HEK293T (cell line): ENCODE measurements at regions not wholly inside any gene's neighbourhood (a gene's known extent, or its start where the extent isn't known, plus 50 kb on each side); places are given as distances from the start of the nearest gene placed in this dataset.

Experiments used
- CTCF ChIA-PET: fragments of 350-600 bp; formaldehyde crosslinking; extraction: SDS; loops from one replicate; lab custom pipeline; 2021; ENCODE audit warnings: antibody characterized with exemption, inconsistent platforms; lab: Yijun Ruan, JAX
- POLR2A ChIA-PET: fragments of 350-600 bp; formaldehyde crosslinking; extraction: SDS; loops from one replicate; lab custom pipeline; 2020; ENCODE audit warnings: antibody characterized with exemption, inconsistent platforms; lab: Yijun Ruan, JAX
- DNase-seq: peaks from one replicate; pipeline ENCODE4 v3.0.0; 2012; ENCODE audit warnings: mixed read lengths; ENCODE audit errors: extremely low spot score
- ARNT ChIP-seq: fragments of 450-650 bp; IDR thresholded peaks from 2 replicates; pipeline ENCODE4 v1.6.1; 2017; ENCODE audit warnings: mild to moderate bottlenecking
- BHLHE40 ChIP-seq: fragments of 450-650 bp; IDR thresholded peaks from 2 replicates; pipeline ENCODE4 v1.6.1; 2016; ENCODE audit warnings: mild to moderate bottlenecking, moderate library complexity, borderline replicate concordance
- CTBP1 ChIP-seq: fragments of 450-650 bp; IDR thresholded peaks from 2 replicates; pipeline ENCODE4 v1.6.1; 2016; ENCODE audit warnings: borderline replicate concordance
- ELF4 ChIP-seq: fragments of 450-650 bp; IDR thresholded peaks from 2 replicates; pipeline ENCODE4 v1.6.1; 2017; ENCODE audit warnings: antibody characterized with exemption
- FOXA1 ChIP-seq: fragments of 450-650 bp; IDR thresholded peaks from 2 replicates; pipeline ENCODE4 v1.6.1; 2016; ENCODE audit warnings: mild to moderate bottlenecking
- FOXK2 ChIP-seq: fragments of 450-650 bp; IDR thresholded peaks from 2 replicates; pipeline ENCODE4 v1.6.1; 2016; ENCODE audit warnings: mild to moderate bottlenecking
- FOXM1 ChIP-seq: fragments of 450-650 bp; IDR thresholded peaks from 2 replicates; pipeline ENCODE4 v1.6.1; 2017; ENCODE audit warnings: mild to moderate bottlenecking, borderline replicate concordance
- HDGF ChIP-seq: fragments of 450-650 bp; IDR thresholded peaks from 2 replicates; pipeline ENCODE4 v1.6.1; 2017; ENCODE audit warnings: antibody characterized with exemption, borderline replicate concordance
- L3MBTL2 ChIP-seq: fragments of 450-650 bp; conservative IDR thresholded peaks from 2 replicates; pipeline ENCODE4 v1.6.1; 2016; ENCODE audit warnings: mild to moderate bottlenecking
- LEF1 ChIP-seq: fragments of 450-650 bp; IDR thresholded peaks from 2 replicates; pipeline ENCODE4 v1.6.1; 2017; ENCODE audit warnings: mild to moderate bottlenecking, borderline replicate concordance
- NFRKB ChIP-seq: fragments of 450-650 bp; IDR thresholded peaks from 2 replicates; pipeline ENCODE4 v1.6.1; 2016; ENCODE audit warnings: mild to moderate bottlenecking, moderate library complexity
- SP1 ChIP-seq: fragments of 450-650 bp; IDR thresholded peaks from 2 replicates; pipeline ENCODE4 v1.6.1; 2017
- SUZ12 ChIP-seq: fragments of 450-650 bp; IDR thresholded peaks from 2 replicates; pipeline ENCODE4 v1.6.1; 2016; ENCODE audit warnings: mild to moderate bottlenecking
- TARDBP ChIP-seq: fragments of 450-650 bp; IDR thresholded peaks from 2 replicates; pipeline ENCODE4 v1.6.1; 2016
- ZNF384 ChIP-seq: fragments of 450-650 bp; IDR thresholded peaks from 2 replicates; pipeline ENCODE4 v1.6.1; 2016
- TF ChIP-seq, protein P1 (sequence below): fragments of 450-650 bp; IDR thresholded peaks from 2 replicates; pipeline ENCODE4 v1.6.1; 2016

- DNase-seq: no peak
- POLR2A ChIA-PET: no interaction called here
- CTCF ChIA-PET: interaction anchor here (0.7 kb wide), 1 partner anchor 1372 kb away, joined by 4 read pairs; no protein-coding TSS in a partner anchor
- TF ChIP-seq BHLHE40 (no peak), ARNT (no peak), FOXM1 (no peak), L3MBTL2 (no peak), ELF4 (no peak), FOXA1 (no peak), SP1 (no peak), TARDBP (no peak), CTBP1 (no peak), NFRKB (no peak), SUZ12 (no peak), LEF1 (no peak), FOXK2 (no peak), HDGF (no peak)
Measured at GRCh38 chr3:7999384-7999783, 502.2 kb upstream of the LMCD1 start.

DNA sequence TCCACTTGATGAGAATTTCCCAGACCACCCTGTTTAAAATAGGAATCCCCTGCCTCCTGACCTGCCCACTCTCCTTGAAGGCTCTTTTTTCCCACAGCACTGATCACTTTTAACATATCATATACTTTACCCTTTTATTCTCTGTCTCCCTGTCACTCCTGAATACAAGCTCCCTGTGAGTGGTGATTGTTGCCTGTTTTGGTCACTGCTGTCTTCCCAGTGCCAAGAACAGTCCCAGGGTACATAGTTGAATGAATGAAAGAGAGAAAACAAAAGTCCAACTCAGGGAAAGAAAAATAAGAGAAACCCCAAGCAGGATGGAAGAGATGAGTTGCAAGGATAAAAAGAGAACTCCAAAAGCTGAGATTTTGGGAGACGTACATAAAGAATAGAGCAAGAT lies 500.3 kb upstream of the LMCD1 start:
- TF ChIP-seq ARNT (no peak), SUZ12 (no peak), BHLHE40 (no peak), HDGF (no peak), ZNF384 (no peak), FOXA1 (no peak), TARDBP (no peak), L3MBTL2 (no peak), FOXM1 (no peak), FOXK2 (no peak), LEF1 (no peak), NFRKB (no peak), CTBP1 (no peak), ELF4 (no peak), SP1 (no peak)
- TF ChIP-seq, protein P1, sequence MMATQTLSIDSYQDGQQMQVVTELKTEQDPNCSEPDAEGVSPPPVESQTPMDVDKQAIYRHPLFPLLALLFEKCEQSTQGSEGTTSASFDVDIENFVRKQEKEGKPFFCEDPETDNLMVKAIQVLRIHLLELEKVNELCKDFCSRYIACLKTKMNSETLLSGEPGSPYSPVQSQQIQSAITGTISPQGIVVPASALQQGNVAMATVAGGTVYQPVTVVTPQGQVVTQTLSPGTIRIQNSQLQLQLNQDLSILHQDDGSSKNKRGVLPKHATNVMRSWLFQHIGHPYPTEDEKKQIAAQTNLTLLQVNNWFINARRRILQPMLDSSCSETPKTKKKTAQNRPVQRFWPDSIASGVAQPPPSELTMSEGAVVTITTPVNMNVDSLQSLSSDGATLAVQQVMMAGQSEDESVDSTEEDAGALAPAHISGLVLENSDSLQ: no peak
- POLR2A ChIA-PET: no interaction called here
- no peak for DNase-seq
- CTCF ChIA-PET: no interaction called here

DNA sequence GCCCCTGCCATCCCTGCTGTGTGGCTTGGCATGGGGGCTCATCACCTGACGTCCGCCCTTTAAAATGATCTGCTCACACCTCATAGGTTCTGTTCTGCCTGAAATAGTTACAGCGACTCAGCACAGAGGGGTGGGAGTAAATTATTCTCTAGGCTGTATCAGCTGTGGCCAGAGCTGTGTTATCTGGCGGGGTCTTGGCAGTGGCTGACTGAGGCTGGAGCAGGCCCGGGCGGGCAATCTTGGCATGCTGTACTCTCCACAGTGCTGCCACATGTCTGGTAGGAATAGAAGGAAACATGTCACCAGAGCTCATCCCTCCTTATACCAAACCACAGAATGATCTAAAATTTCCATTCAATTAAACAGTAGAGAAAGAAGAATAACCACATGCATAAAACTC lies 499.9 kb upstream of the LMCD1 start:
- POLR2A ChIA-PET: no interaction called here
- TF ChIP-seq ZNF384 (no peak), FOXA1 (no peak), HDGF (no peak)

GRCh38 chr3:8011902-8012301 lies 489.7 kb upstream of the LMCD1 start:
- no peak for TF ChIP-seq BHLHE40
- no peak for TF ChIP-seq SP1
- DNase-seq: no peak
- ChIA-PET POLR2A (no interaction called here), CTCF (no interaction called here)

More for the DNA sequence above, 499.9 kb upstream of the LMCD1 start:
- CTCF ChIA-PET: no interaction called here
- DNase-seq: no peak

DNA sequence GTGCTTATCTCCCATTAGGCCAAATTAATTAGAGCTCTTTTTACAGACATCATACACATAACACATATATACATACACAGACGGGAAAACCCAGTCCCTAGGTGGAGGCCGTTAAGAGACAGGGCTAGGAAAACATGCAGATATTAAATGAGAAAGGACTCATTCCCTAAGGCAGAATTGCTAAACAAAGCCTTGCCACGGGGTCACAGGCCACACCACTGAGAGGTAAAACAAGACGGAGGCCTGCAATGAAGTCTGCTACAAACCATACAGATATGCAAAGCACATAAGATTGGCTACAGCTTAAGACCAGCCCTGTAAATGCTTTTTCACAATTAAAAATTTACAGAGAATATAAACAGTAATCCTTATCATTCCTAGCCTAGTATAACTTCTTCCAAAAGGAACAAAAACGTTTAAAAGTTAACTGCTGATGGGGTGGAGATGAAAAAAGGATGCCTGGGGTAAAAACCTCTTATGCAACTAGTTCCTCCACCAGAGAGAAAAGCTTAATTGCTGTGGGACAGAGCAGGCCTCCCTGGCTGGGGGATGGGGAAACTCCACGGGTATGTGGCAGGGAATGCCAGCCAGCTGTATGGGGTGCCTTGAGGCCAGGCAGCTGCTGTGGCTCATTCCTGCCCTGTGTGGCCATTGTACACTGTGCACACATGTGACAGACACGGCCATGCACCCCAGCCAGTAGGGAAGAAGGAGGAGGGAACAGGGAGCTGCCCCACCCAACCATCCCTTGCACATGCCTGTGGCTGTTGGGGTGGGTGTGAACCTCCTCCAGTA lies 481.4 kb upstream of the LMCD1 start:
- ChIA-PET CTCF (no interaction called here), POLR2A (no interaction called here)
- DNase-seq: no peak
- TF ChIP-seq, protein P1: no peak
- TF ChIP-seq ARNT: no peak
- TF ChIP-seq HDGF: no peak
- TF ChIP-seq LEF1: no peak
- TF ChIP-seq SP1: no peak
- no peak for TF ChIP-seq TARDBP
- no peak for TF ChIP-seq SUZ12
- TF ChIP-seq L3MBTL2: no peak
- no peak for TF ChIP-seq BHLHE40
- TF ChIP-seq ZNF384: no peak
- TF ChIP-seq FOXM1: no peak
- TF ChIP-seq ELF4: no peak
- no peak for TF ChIP-seq CTBP1
- no peak for TF ChIP-seq FOXK2
- no peak for TF ChIP-seq FOXA1
- no peak for TF ChIP-seq NFRKB

DNA sequence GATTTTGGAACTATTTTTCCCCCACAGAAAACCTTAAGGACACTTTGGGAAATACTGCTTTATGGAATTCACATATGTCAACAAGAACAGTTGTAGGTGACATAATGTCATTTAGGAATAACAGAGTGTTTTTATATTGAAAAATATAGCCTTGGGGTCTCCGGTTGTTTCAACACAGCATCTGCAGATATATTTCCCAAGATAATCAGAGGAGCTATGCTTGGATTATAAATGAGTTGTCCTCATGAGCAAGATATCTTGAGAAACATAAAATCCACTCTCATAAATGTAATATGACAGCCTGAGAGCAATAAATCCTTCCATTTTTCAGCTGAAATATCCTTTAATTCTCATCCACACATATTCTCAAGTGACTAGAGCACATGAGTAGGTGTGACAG lies 473.7 kb upstream of the LMCD1 start:
- ChIA-PET CTCF (no interaction called here), POLR2A (no interaction called here)
- no peak for DNase-seq
- TF ChIP-seq ARNT: no peak
- no peak for TF ChIP-seq ELF4
- no peak for TF ChIP-seq FOXM1
- TF ChIP-seq ZNF384: no peak
- no peak for TF ChIP-seq SP1
- no peak for TF ChIP-seq TARDBP
- no peak for TF ChIP-seq L3MBTL2
- no peak for TF ChIP-seq BHLHE40
- no peak for TF ChIP-seq FOXA1
- TF ChIP-seq, protein P1: no peak
- TF ChIP-seq FOXK2: no peak
- no peak for TF ChIP-seq HDGF
- TF ChIP-seq SUZ12: no peak
- TF ChIP-seq NFRKB: no peak
- no peak for TF ChIP-seq CTBP1
- TF ChIP-seq LEF1: no peak
